H4 (cell line): ENCODE measurements at regions not wholly inside any gene's neighbourhood (a gene's known extent, or its start where the extent isn't known, plus 50 kb on each side); places are given as distances from the start of the nearest gene placed in this dataset.
"Not testable (repeated sequence)": the region's sequence is repeated elsewhere in the genome, so short reads cannot be mapped to it uniquely, and the experiment has no call there.

ENCODE experiments used
- DNase-seq: peaks from one replicate; pipeline ENCODE4 v3.0.0-alpha.2; 2015; ENCODE audit warnings: low spot score

DNA sequence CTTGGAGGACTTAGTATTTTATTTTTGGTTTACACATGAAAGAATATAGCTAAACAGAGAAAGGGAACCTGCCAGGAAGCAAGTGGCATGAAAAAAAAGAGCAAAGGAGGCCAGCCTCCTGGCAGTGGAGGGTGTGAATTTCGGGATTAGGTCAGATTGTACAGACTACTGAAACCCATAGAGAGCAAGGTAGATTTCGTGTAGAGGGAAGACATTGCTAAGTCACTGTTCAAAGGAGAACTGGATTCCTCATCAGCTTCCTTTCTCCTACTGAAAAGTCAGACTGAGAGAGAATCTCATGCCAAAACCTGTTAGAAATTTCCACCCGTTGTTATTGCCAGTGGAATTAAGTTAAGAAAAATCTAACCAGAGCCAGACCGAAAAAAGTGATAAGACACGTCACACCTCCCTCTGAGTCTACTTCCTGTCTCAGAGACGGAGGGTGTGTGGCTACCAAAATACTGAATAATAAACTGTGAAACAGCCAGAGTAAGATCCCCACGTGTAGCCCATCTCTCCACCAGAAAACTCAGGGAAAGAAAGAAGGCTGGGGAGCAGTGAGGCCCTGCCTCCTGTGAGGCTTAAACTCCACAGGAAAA, 118.8 kb downstream of the SKIDA1 start:
- DNase-seq, result no peak

DNA sequence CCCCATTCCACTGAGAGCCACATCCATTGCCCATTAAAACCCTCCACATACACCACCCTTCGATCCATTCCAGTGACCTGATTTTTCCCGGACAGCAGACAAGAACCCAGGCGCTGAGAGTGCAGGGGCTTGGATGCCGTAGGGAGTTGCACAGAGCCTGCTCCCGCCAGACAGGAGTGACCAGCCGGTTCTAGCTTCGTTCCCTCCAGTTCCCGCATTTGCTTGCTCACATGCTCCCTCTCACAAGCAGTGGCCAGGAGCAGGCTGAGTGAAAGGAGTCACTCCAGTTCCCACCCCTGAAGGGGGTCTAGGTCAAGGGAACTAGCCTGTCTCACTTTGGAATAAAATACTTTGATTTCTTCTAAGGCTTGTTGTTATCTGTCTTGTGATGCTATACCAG, 119.5 kb downstream of the SKIDA1 start:
- DNase-seq, result no peak

DNA sequence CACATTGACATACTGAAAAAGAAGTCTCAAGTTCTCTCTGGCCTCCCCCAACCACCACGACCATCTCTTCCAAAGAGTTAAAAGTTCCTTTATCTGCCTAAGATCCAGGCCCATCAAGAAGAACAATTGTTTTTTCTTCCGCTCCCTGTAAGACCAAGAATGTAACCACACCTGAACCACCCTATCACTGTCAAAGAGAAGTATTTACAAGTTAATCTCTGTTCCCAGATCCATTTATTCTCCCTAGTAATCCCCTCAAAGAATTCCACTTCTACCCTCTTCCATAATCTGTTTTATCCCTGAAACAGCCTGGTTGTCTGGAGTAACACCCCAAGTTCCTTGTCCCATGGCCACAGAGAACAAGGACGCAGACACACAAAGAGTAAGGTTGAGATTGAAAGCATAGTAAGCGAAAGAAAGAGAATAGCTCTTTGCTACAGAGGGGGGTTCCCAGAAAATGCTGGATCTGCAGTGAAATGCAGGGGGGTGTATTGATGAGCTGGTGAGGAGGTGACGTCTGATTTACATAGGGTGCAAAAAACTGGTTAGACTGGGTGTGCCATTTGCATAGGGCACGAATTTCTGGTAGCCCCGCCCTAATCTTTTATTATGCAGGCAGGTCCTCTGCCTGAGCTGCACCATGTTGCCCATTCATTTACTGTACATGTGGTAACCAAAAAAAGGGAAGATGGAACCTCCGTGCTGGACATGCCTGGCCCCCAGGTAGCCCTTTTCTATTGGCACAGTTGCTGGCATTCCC, 122.0 kb downstream of the SKIDA1 start:
- no peak for DNase-seq

DNA sequence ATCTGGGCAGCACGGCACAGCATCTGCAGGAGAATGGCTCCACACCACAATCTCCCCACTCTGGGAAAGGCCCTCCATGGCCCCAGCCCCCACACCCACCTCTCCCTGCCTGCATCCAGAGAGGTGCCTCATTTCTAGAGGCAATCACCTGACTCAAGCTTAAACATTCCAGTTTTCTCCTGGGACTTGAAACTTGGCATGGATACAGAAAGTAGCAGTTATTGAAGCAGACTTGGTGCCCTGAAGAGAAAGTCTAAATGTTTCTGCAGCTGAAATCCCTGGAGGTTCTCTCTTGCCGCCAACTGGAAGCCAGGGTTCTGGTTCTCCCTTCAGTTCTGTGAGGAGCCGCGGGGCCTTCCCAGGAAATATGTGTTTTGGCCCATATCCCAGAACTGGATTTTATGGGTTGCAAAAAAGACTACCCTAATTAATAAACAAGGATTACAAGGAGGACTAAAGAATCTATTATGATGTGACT, 122.8 kb downstream of the SKIDA1 start:
- peak; percentile 16 for DNase-seq

DNA sequence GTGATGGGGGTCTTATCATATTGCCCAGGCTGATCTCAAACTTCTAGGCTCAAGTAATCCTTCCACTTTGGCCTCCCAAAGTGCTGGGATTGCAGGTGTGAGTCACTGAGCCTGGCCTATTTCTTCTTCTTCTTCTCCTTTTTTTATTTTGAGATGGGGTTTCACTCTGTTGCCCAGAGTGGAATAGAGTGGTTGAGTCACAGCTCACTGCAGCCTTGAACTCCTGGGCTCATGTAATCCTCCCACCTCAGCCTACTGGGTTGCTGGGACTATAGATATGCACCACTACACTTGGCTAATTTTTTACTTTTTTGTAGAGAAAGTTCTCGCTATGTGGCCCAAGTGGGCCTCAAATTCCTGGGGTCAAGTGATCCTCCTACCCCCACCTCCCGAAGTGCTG, 124.3 kb downstream of the SKIDA1 start:
- DNase-seq, result no peak

DNA sequence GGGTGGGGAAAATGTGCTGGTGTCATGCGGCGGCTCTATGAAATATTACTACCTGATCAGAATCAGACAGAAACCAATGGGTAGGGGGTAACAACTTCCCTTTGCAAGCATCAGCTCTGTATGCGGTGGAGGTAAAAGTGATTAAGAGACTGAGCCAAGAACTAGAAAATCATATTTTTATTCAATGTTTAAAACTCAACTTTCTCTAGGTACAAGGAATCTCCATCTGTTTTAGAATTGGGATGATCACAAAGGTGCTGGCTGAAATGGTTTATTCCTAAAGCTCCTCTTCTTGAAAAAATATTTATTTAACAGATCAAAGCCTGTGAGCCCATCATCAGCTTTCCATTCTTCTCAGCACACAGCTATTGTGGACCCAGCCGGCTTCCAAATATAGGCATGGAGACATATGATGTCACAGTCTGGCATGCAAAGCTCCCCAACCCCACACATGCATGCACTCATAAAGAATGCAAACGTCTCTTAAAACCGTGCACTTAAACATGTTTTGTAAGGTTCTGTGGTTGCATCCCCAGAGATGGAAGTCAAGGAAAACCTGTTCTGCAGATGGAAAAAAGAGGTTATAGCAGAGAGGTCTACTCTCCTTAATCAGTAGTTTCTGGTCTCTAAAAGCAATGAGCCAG, 126.0 kb downstream of the SKIDA1 start:
- DNase-seq, result peak; percentile 49

DNA sequence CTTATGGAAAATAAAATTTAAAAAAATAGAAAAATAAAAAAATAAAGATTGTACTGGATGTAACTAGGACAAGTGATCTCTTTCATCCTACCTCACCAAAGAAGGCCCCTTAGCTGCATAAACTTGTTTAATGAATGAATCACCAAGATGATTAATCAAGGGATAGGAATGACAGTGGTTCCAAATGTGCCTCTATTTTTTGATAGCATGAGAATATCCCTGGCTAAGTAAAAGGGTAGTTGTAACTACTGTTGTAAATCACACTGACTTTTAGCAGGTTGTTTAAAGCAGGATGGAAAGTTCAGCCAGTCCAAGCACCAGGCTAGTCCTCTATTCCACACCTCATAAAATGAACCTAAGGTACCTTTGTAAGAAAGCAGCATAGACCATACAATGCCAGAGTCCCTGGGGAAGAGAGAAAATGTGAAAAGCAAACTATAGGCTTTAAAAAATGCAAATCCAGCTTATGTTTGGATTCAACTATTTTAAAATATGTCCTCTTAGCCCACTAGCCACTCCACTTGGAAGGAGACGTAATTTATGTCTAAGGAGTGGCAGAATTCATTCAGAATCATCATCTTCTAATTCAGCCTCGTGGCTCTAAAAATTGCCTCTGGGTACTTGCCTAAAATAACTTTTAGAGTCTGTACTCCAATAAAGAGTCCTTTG, 126.8 kb downstream of the SKIDA1 start:
- DNase-seq, result no peak

DNA sequence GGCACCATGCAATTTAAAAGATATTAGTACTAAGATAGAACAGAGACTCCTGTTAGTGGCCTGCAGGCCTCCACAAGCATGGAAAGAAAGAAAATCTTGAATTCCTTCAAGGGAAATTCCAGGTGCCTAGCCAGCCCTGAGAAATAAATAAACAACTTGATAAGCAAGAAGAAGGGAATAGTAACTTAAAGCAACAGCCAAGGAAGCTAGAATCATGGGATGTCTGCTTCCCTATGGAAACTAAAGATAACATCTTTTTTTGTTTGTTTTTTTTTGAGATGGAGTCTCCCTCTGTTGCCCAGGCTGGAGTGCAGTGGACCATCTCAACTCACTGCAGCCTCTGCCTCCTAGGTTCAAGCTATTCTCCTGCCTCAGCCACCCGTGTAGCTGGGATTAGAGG, 128.6 kb downstream of the SKIDA1 start:
- peak; percentile 7 for DNase-seq

DNA sequence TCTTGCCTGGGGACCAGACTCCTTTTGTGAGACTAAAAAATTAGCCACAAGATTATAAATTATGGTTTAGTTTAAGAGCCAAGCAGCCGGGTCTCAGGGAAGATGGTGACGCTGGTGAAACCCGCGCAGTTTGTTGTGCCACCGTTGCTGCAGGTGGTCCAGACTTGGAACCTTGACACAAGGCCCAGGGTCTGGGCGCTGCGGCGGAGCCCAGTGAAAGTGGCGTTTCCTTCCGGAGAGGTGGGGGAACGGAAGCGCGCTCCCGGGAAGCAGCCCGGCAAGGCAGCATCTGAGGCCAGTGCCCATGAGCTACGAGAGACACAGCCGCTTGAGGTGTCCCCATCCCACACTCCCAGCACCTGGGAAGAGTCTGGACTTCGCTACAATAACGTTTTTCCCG, 131.6 kb downstream of the SKIDA1 start:
- no peak for DNase-seq

DNA sequence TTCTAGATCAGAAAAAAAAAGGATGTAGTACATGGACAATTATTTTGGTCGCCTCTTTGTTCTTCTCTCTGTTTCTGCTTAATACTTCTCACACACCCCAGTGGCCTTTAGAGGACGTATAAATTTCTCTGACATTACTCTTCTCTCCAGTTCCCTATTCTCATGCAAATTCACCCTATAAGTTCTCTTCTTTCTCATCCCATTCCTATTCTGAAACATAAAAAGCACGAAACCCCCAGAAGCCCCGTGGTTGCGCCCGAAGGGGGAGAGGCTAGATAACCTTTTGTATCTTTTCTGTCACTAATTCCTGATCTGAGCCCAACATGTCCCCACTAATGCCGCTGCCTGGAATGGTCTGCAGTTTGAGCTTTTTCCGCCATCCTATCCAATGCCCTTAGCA, 136.9 kb downstream of the SKIDA1 start:
- no peak for DNase-seq

DNA sequence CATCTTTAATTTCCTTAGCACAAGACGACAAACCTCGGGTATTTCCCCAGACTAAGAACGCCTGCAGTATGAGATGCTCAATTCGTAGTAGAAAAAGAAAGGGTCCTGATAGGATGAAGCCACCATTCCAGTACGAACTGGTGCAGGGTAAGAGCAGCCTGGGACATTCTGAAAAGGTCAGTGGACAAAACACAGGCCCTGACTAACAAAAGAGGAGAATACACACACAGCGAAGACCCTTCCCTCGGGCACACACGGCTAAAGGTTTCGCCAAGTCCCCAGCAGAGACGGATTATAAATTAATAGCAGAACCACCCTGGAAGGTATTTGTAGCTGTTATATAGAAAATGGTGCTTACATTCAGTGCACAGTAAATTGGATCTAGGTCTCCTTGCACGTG, 137.6 kb downstream of the SKIDA1 start:
- DNase-seq, result no peak

DNA sequence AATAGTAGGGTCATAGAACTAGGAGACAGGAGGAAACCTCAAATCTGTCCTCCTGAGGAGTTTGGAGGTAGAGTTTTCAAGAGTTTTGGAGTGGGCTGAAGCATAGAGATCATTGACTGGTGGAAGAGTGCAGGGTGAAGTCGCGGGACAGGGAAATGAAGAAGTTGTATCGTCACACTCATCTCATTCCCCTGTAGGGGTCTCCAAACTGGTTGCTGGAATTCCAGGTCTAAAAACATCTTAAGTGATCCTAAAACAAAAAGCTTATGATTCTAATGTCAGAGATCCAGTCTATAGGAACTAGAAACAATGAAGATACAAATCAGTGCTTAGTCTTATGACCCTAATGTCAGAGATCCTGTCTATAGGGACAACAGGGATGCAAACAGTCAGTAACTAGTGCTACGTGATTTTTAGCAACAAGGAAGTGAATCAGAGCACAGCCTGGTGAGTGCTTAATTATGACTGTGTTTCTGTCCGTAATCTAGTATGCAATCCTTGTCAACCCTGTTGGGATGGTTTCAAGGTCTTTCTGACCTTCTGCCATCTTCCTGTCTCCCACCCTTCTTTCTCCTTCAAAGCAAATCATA, 139.4 kb downstream of the SKIDA1 start:
- DNase-seq, result no peak

DNA sequence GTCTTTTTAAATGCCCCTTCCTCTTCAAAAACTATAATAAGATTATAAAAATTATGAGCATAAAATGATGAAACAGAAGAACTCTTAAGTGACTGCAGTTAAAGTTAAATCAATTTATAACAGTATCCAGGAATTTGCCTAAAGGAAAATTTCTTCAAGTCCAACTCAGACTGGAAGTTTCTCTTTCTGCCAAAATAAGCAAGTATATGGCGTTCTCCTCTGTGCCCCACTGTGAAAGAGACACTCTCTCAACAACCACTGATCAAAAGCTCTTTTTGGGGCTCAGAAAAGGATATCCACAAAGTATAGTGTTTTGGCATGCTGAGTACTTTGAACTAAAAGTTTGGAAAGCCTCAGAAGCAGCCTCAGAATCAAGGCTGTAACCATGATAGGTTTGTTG, 139.9 kb downstream of the SKIDA1 start:
- no peak for DNase-seq

DNA sequence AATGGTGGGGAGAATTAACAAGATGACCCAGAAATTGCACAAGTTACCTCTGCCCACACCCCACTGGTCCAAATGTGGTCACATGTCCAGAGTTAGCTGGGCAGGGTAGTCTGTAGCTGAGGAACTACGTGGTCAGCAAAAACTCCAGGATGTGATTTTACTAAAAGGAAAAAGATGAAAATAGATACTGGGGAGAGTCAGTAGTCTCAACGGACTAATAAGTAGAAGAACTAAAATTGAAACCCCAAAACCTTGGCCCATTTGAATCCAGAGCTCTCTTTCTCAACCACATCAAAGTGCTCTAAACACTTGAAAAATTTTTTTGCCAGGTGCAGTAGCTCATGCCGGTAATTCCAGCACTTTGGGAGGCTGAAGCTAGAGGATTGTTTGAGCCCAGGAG, 146.3 kb downstream of the SKIDA1 start:
- DNase-seq, result no peak

DNA sequence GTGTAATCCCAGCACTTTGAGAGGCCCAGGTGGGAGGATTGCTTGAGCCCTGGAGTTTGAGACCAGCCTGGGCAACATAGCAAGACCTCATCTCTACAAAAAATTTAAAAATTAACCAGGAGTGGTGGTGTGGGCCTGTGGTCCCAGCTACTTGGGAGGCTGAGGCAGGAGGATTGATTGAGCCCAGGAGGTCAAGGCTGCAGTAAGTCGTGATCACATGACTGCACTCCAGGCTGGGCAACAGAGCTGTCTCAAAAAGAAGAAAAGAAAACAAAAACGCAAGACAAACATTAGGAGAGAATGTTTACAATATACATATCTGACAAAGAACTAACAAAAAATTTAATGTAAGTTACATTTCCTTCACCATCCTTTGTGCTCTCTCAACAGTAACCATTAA, 150.2 kb downstream of the SKIDA1 start:
- DNase-seq, result not testable (repeated sequence)

DNA sequence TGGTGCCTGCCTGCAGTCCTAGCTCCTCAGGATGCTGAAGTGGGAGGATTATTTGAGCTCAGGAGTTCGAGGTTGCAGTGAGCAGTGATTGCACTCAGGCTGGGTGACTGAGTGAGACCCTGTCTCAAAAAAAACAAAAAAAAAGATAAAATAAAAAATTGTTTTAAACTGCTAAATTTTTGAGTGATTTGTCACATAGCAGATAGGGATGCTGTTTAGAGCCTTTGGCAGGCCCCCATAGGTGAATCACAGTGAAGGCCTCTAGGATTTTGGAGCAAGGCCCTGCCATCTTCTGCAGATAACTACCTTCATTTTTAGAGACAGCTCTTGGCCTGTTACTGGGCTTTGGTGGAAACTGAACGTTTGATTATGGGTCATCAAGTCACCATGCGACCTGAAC, 151.6 kb downstream of the SKIDA1 start:
- not testable (repeated sequence) for DNase-seq

DNA sequence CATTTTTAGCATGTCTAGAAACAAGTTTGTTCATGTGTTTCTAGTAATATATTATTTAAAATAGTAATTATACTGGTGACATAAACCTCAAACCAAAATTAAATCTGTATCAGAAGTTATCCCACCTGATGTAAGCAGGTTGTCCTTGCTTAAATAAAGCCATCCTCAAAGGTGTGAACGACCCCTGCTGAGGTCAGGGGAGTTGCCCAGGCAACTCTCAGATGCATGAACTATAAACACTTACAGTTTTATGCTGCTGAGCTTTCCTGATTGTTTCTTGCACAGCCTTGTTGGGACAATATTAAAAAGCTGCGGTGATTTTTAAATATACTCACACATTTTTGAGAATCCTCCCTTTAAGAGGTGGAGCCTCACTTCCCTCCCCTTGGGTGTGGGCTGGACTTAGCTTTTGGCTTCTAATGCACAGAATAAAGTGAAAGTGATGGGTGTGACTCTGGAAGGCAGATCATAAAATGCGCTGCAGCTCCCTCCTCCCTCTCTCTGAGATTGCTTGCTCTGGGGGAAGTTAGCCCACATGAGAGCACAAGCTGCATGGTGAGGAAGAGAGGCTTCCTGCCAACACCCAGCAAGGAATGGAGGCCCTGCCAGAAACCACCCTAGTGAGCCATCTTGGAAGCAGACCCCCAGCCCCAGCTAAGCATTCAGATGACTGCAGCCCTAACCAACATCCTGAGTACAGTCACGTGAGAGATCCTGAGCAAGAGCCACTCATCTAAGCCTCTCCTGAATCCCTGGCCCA, 152.7 kb downstream of the SKIDA1 start:
- DNase-seq, result peak; percentile 81

DNA sequence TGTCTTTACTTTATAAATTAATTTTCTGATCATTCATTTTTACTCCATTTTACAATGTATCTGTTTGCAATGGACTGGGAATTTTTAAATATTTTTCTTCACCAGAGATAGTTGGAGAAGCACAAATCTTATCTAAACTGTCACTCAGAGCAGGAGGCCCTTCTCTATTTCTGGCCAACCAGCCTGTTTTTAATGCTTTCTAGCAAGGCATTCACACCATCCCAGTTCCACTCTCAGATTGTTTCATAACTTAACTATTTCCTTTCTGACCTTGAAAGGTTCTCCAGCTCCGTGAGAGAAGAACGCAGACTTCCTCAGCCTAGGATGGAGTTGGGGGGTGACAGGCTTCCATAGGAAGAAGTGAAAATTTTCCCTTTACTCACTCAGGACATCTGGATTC, 155.8 kb downstream of the SKIDA1 start:
- DNase-seq, result no peak

DNA sequence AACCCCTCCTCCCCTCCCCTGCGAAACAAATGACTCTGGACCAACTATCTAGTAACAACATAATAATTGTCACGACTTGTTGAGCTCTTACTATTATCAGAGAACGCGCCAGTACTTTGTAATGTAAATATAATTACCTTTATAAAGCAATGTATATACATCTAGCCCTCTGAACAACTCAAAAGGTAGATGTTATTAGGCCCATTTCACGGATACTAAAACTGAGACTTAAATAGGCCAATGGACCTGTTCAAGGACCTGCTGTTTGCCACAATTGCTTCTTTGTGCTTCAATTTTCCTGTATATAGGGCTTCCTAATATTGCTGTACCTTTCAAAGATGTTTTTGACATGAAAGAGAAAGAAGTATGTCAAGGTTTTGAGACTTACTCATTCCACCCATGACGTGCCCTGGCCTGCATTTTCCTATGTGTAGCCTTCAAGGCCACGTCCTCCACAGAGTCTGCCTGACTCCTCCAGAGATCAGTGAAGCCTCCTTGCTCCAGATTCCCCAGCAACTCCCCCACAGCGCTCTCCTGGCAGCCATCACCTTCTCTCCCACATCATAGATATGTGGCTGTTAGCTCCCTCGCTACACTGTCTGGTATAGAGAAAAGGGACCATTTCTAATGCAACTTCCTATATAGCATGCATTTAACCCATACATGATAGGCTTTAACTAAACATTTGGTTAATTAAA, 156.6 kb downstream of the SKIDA1 start:
- no peak for DNase-seq

DNA sequence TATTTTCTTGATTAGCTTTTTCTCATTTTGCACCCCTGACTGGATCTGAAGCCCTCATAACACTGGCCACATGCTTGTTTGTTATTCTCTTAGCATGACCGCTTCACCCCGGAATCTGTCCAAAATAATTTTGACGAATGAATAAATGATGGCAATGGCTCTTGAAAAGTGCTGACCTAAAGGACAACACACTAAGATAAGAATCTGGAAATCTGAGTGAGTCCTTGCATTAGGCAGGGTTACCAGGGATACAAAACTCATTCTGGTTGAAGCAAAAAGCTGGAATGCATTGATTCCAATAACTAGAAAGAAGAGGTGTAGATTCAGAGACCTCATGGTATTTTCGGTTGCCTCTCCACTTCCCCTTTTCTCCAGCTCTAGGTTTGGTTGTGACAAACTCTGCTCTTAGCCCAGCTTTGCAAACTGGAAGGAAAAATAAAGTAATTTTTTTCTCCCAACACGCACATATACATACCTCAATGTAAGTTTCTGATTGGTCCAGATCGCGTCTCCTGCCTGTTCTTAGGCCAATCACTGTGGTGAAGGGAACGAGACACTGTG, 157.4 kb downstream of the SKIDA1 start:
- DNase-seq, result no peak
